GM12872 (cell line): ENCODE measurements at regions not wholly inside any gene's neighbourhood (a gene's known extent, or its start where the extent isn't known, plus 50 kb on each side); places are given as distances from the start of the nearest gene placed in this dataset.

Experiments used
- CTCF ChIP-seq: IDR thresholded peaks from 3 replicates; pipeline ENCODE4 v1.5.1; 2011; ENCODE audit warnings: low read depth, mild to moderate bottlenecking, low read length, moderate library complexity; ENCODE audit not compliant: insufficient read depth

- TF ChIP-seq CTCF = no peak
Observed at GRCh38 chr16:9141813-9142212, 50.4 kb downstream of the HAPSTR1 start.

- TF ChIP-seq CTCF = no peak
Observed at GRCh38 chr16:9144106-9144505, 52.7 kb downstream of the HAPSTR1 start.

DNA sequence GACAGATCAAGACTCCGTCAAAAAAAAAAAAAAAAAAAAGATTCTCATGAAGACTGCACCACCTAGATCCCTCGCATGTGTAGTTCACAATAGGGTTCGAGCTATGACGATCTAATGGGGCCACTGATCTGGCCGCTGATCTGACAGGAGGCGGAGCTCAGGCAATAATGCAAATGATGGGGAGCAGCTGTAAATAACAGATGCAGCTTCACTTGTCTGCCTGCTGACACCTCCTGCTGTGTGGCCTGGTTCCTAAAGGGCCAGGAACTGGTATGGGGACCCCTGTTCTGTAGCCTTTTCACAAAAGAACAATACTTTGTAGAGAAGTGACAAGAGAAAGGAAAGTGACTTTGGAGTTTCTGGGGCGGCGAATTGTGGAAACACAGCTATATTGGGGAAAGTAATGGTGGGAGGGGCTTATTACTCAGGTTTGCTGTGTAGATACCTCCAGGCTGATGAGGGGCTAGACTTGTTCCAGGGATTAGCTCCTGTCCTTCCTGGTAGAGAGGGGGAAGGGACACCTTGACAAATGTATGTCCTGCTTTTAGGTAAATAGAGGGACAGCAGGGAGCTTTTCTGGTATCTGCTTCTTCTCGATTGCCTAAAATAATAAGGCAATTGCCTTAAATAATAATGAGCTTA, 57.1 kb downstream of the HAPSTR1 start:
- TF ChIP-seq CTCF = no peak

GRCh38 chr16:9151074-9151473, 59.6 kb downstream of the HAPSTR1 start:
- no peak for TF ChIP-seq CTCF

DNA sequence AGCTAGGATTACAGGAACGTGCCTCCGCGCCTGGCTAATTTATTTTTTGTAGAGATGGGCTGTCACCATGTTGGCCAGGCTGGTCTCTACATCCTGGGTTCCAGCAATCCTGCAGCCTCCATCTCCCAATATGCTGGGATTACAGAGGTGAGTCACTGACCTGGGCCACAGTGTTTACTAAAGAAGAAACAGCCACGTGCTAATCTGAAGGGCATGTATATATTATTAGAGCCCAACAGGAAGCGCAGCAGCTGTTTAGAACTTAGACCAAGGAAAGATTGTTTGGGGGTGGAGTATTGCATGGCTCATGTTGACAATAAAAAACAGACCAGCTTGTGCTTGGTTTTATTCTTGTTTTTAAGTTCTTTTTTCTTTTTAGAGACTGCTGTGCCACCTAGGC, 60.2 kb downstream of the HAPSTR1 start:
- no peak for TF ChIP-seq CTCF

DNA sequence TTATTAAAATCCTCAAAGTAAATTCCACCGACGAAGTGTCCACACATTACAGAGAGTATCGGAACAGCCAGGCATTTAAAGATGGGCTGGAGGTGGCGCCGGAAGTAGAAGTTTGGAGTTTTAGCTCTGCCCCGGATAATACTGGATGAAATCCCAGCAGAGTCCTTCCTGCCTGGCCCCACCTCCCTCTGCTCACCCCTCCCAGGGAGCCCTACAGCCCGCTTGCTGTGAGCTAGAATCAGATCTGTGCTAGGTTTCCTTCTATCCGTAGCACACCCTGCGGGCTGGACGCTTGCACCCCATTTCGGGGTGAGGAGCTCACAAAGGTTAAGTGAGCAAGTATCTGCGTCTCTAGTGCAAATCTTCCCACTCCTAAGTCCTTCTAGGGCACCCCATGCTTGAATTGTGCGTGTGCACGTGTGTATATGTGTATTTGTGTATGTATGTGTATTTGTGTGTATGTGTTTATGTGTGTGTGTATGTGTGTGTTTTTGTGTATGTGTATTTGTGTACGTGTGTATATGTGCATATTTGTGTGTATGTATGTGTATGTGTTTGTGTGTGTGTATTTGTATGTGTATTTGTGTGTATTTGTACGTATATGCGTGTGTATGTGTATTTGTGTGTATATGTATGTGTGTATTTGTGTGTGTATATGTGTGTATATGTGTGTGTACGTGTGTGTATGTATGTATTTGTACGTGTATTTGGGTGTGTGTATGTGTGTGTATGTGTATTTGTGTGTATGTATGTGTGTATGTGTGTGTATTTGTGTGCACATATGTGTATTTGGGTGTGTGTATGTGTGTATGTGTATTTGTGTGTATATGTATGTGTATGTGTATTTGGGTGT, 61.4 kb downstream of the HAPSTR1 start:
- no peak for TF ChIP-seq CTCF

GRCh38 chr16:9153502-9153864, 62.0 kb downstream of the HAPSTR1 start:
- no peak for TF ChIP-seq CTCF
